ENCODE measurements at regions not wholly inside any gene's neighbourhood (a gene's known extent, or its start where the extent isn't known, plus 50 kb on each side); places are given as distances from the start of the nearest gene placed in this dataset.

GRCh38 chr20:42020316-42020715 lies 402.1 kb upstream of the CHD6 start:
- DNase-seq: no peak

- DNase-seq: peak in 1 of 56 donors; percentile 1
Observed at GRCh38 chr20:42018979-42019378, 400.8 kb upstream of the CHD6 start.

GRCh38 chr20:42010090-42010489 lies 391.9 kb upstream of the CHD6 start:
- DNase-seq: no peak

- DNase-seq: no peak
Observed at GRCh38 chr20:42007251-42007650, 389.1 kb upstream of the CHD6 start.

GRCh38 chr20:42005211-42005610 lies 387.0 kb upstream of the CHD6 start:
- DNase-seq: no peak

GRCh38 chr20:42003380-42003779 lies 385.2 kb upstream of the CHD6 start:
- no peak for DNase-seq

GRCh38 chr20:41998539-41999341 lies 380.6 kb upstream of the CHD6 start:
- DNase-seq: no peak

- no peak for DNase-seq
Observed at GRCh38 chr20:41996951-41997350, 378.8 kb upstream of the CHD6 start.

GRCh38 chr20:41992481-41992880 lies 374.3 kb upstream of the CHD6 start:
- no peak for DNase-seq

- no peak for DNase-seq
Observed at GRCh38 chr20:41991412-41991811, 373.2 kb upstream of the CHD6 start.

GRCh38 chr20:41989935-41990635 lies 371.9 kb upstream of the CHD6 start:
- DNase-seq: no peak

- DNase-seq: no peak
Observed at GRCh38 chr20:41989039-41989679, 371.0 kb upstream of the CHD6 start.

GRCh38 chr20:41984031-41984430 lies 365.9 kb upstream of the CHD6 start:
- no peak for DNase-seq

GRCh38 chr20:41983159-41983558 lies 365.0 kb upstream of the CHD6 start:
- no peak for DNase-seq

- DNase-seq: no peak
Observed at GRCh38 chr20:41981746-41982145, 363.6 kb upstream of the CHD6 start.

- no peak for DNase-seq
Observed at GRCh38 chr20:41978875-41979274, 360.7 kb upstream of the CHD6 start.

GRCh38 chr20:41978246-41978790 lies 360.1 kb upstream of the CHD6 start:
- DNase-seq: no peak

GRCh38 chr20:41969656-41970055 lies 351.5 kb upstream of the CHD6 start:
- peak in 34 of 56 donors; percentile 0 to 59 (median 19) for DNase-seq

- DNase-seq: no peak
Observed at GRCh38 chr20:41960166-41960565, 342.0 kb upstream of the CHD6 start.

GRCh38 chr20:41958391-41958790 lies 340.2 kb upstream of the CHD6 start:
- no peak for DNase-seq

GRCh38 chr20:41956338-41957074 lies 338.3 kb upstream of the CHD6 start:
- no peak for DNase-seq
